Hepatic stellate cell (primary cell): ENCODE measurements at regions not wholly inside any gene's neighbourhood (a gene's known extent, or its start where the extent isn't known, plus 50 kb on each side); places are given as distances from the start of the nearest gene placed in this dataset.

Source experiments
- DNase-seq: peaks from one replicate; pipeline ENCODE4 v3.0.0; 2011; ENCODE audit warnings: low spot score

- no peak for DNase-seq
These were observed 223.8 kb downstream of the TTC32 start for GRCh38 chr2:19677825-19678518.

GRCh38 chr2:19677215-19677777, 224.5 kb downstream of the TTC32 start:
- DNase-seq: no peak

GRCh38 chr2:19676770-19677169, 225.0 kb downstream of the TTC32 start:
- no peak for DNase-seq

- DNase-seq: no peak
These were observed 225.8 kb downstream of the TTC32 start for GRCh38 chr2:19675856-19676460.

GRCh38 chr2:19675003-19675629, 226.7 kb downstream of the TTC32 start:
- no peak for DNase-seq

GRCh38 chr2:19674051-19675002, 227.5 kb downstream of the TTC32 start:
- no peak for DNase-seq

GRCh38 chr2:19673213-19673791, 228.5 kb downstream of the TTC32 start:
- DNase-seq: no peak

GRCh38 chr2:19671916-19672315, 229.9 kb downstream of the TTC32 start:
- DNase-seq: no peak

GRCh38 chr2:19671311-19671710, 230.5 kb downstream of the TTC32 start:
- no peak for DNase-seq

GRCh38 chr2:19670303-19670702, 231.5 kb downstream of the TTC32 start:
- DNase-seq: no peak

GRCh38 chr2:19669559-19669958, 232.2 kb downstream of the TTC32 start:
- no peak for DNase-seq

GRCh38 chr2:19669126-19669525, 232.7 kb downstream of the TTC32 start:
- DNase-seq: no peak

- DNase-seq: no peak
These were observed 234.2 kb downstream of the TTC32 start for GRCh38 chr2:19667536-19667949.

- peak; percentile 27 for DNase-seq
These were observed 234.7 kb downstream of the TTC32 start for GRCh38 chr2:19667085-19667484.

GRCh38 chr2:19664646-19665045, 237.1 kb downstream of the TTC32 start:
- DNase-seq: no peak

GRCh38 chr2:19659024-19659792, 242.6 kb downstream of the TTC32 start:
- no peak for DNase-seq

GRCh38 chr2:19656011-19656410, 245.8 kb downstream of the TTC32 start:
- no peak for DNase-seq

- DNase-seq: no peak
These were observed 247.3 kb downstream of the TTC32 start for GRCh38 chr2:19654310-19655090.

GRCh38 chr2:19653509-19653908, 248.3 kb downstream of the TTC32 start:
- no peak for DNase-seq

GRCh38 chr2:19652811-19653210, 249.0 kb downstream of the TTC32 start:
- no peak for DNase-seq
